ENCODE measurements at regions not wholly inside any gene's neighbourhood (a gene's known extent, or its start where the extent isn't known, plus 50 kb on each side); places are given as distances from the start of the nearest gene placed in this dataset.
A peak's percentile ranks its signal among the peaks of the same experiment; 100 is the strongest.
"Not testable (repeated sequence)": the region's sequence is repeated elsewhere in the genome, so short reads cannot be mapped to it uniquely, and the experiment has no call there.

GRCh38 chr13:42373048-42373812 lies 101.3 kb downstream of the AKAP11 start:
- DNase-seq: no peak

GRCh38 chr13:42375663-42376062 lies 103.7 kb downstream of the AKAP11 start:
- DNase-seq: no peak

GRCh38 chr13:42377640-42378382 lies 105.9 kb downstream of the AKAP11 start:
- DNase-seq: peak; percentile 41

GRCh38 chr13:42378383-42378780 lies 106.4 kb downstream of the AKAP11 start:
- no peak for DNase-seq

- no peak for DNase-seq
Observed at GRCh38 chr13:42379241-42379640, 107.3 kb downstream of the AKAP11 start.

- no peak for DNase-seq
Observed at GRCh38 chr13:42380420-42381164, 108.6 kb downstream of the AKAP11 start.

- DNase-seq: no peak
Observed at GRCh38 chr13:42381165-42381425, 109.1 kb downstream of the AKAP11 start.

- DNase-seq: not testable (repeated sequence)
Observed at GRCh38 chr13:42381426-42381825, 109.5 kb downstream of the AKAP11 start.

GRCh38 chr13:42383025-42383424 lies 111.1 kb downstream of the AKAP11 start:
- no peak for DNase-seq

GRCh38 chr13:42384265-42384664 lies 112.3 kb downstream of the AKAP11 start:
- peak; percentile 45 for DNase-seq

- DNase-seq: no peak
Observed at GRCh38 chr13:42388326-42388725, 116.4 kb downstream of the AKAP11 start.

GRCh38 chr13:42389041-42389440 lies 117.1 kb downstream of the AKAP11 start:
- no peak for DNase-seq

- DNase-seq: no peak
Observed at GRCh38 chr13:42392180-42392579, 120.2 kb downstream of the AKAP11 start.

GRCh38 chr13:42392716-42393572 lies 121.0 kb downstream of the AKAP11 start:
- no peak for DNase-seq

GRCh38 chr13:42393573-42394360 lies 121.8 kb downstream of the AKAP11 start:
- no peak for DNase-seq

GRCh38 chr13:42394361-42394708 lies 122.4 kb downstream of the AKAP11 start:
- DNase-seq: no peak

GRCh38 chr13:42394711-42395085 lies 122.7 kb downstream of the AKAP11 start:
- no peak for DNase-seq

- no peak for DNase-seq
Observed at GRCh38 chr13:42395086-42395821, 123.3 kb downstream of the AKAP11 start.

GRCh38 chr13:42396501-42396900 lies 124.5 kb downstream of the AKAP11 start:
- DNase-seq: no peak

GRCh38 chr13:42396901-42397655 lies 125.1 kb downstream of the AKAP11 start:
- DNase-seq: no peak

GRCh38 chr13:42398533-42398932 lies 126.6 kb downstream of the AKAP11 start:
- no peak for DNase-seq
